ENCODE measurements at regions not wholly inside any gene's neighbourhood (a gene's known extent, or its start where the extent isn't known, plus 50 kb on each side); places are given as distances from the start of the nearest gene placed in this dataset.

DNA sequence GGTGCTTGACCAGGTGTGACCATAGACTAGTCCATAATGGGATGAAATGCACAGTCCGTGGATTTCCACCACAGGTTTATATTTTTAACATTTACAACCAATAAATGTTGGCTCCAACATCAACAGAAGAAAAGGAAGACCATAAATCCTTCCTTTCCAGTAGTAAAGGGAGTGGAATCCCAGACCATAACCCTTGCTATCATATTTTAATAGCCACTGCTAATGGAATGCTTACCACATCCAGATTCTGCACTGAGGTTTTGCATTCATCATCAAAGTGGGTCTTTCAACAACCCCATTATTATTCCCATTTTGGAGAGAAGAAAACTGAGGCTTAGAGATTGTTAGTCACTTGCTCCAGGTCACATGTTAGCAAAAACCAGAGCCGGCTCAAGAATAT lies 106.7 kb downstream of the FOXL1 start:
- no peak for TF ChIP-seq EZH2 (IDR thresholded peaks at IDR 0.05; ENCODE audit: borderline replicate concordance)
- TF ChIP-seq CTCF (IDR thresholded peaks at IDR 0.05; ENCODE audit: poor library complexity), result no peak
- TF ChIP-seq EZH2phosphoT487 (IDR thresholded peaks at IDR 0.05; ENCODE audit: low read depth, severe bottlenecking, unreplicated experiment), result no peak
- Histone ChIP-seq H3K79me2 (no peaks in the 10 kb centered on the region), H3K4me1 (ENCODE audit: insufficient read depth) (no peaks in the 10 kb centered on the region), H4K20me1 (ENCODE audit: insufficient read depth, poor library complexity, severe bottlenecking) (no peaks in the 10 kb centered on the region), H2AFZ (no peak overlapping the region), H3K4me2 (no peak overlapping the region), H3K9me3 (ENCODE audit: low read depth) (no peaks in the 10 kb centered on the region), H3K4me3 (no peak overlapping the region), H3K27ac (no peak overlapping the region), H3K36me3 (replicated peaks; ENCODE audit: insufficient read depth, low read depth) (no peaks in the 10 kb centered on the region), H3K27me3 (peaks cover 5% of the 10 kb centered on the region), H3K9me2 (replicated peaks; ENCODE audit: insufficient read depth) (no peaks in the 10 kb centered on the region)
- WGBS (ENCODE audit: low lambda C conversion rate, missing lambda C conversion rate), result 63% methylated on average over 2 of the region's 2 CpGs
- DNase-seq (ENCODE audit: low spot score), result no peak

GRCh38 chr16:86690970-86691369 lies 112.6 kb downstream of the FOXL1 start:
- Histone ChIP-seq H3K27ac (no peak overlapping the region), H2AFZ (no peak overlapping the region), H3K4me3 (no peak overlapping the region), H3K36me3 (replicated peaks; ENCODE audit: insufficient read depth, low read depth) (no peaks in the 10 kb centered on the region), H3K4me2 (no peak overlapping the region), H3K9me2 (replicated peaks; ENCODE audit: insufficient read depth) (no peaks in the 10 kb centered on the region), H4K20me1 (ENCODE audit: insufficient read depth, poor library complexity, severe bottlenecking) (no peaks in the 10 kb centered on the region), H3K4me1 (ENCODE audit: insufficient read depth) (no peaks in the 10 kb centered on the region), H3K27me3 (peaks cover 14% of the 10 kb centered on the region), H3K79me2 (no peaks in the 10 kb centered on the region), H3K9me3 (ENCODE audit: low read depth) (no peaks in the 10 kb centered on the region)
- TF ChIP-seq EZH2phosphoT487 (IDR thresholded peaks at IDR 0.05; ENCODE audit: low read depth, severe bottlenecking, unreplicated experiment) (no peak), EZH2 (IDR thresholded peaks at IDR 0.05; ENCODE audit: borderline replicate concordance) (no peak), CTCF (IDR thresholded peaks at IDR 0.05; ENCODE audit: poor library complexity) (no peak)
- no peak for DNase-seq (ENCODE audit: low spot score)
- 85% methylated on average over 5 of the region's 5 CpGs for WGBS (ENCODE audit: low lambda C conversion rate, missing lambda C conversion rate)

- Histone ChIP-seq H2AFZ (no peak overlapping the region), H3K4me3 (no peak overlapping the region), H3K9me2 (replicated peaks; ENCODE audit: insufficient read depth) (no peaks in the 10 kb centered on the region), H3K27ac (no peak overlapping the region), H3K36me3 (replicated peaks; ENCODE audit: insufficient read depth, low read depth) (no peaks in the 10 kb centered on the region), H3K4me2 (no peak overlapping the region), H3K4me1 (ENCODE audit: insufficient read depth) (no peaks in the 10 kb centered on the region), H3K9me3 (ENCODE audit: low read depth) (no peaks in the 10 kb centered on the region), H3K79me2 (no peaks in the 10 kb centered on the region), H3K27me3 (peaks cover 14% of the 10 kb centered on the region), H4K20me1 (ENCODE audit: insufficient read depth, poor library complexity, severe bottlenecking) (no peaks in the 10 kb centered on the region)
- 75% methylated on average over 10 of the region's 10 CpGs for WGBS (ENCODE audit: low lambda C conversion rate, missing lambda C conversion rate)
- no peak for DNase-seq (ENCODE audit: low spot score)
- TF ChIP-seq CTCF (IDR thresholded peaks at IDR 0.05; ENCODE audit: poor library complexity), result no peak
- no peak for TF ChIP-seq EZH2 (IDR thresholded peaks at IDR 0.05; ENCODE audit: borderline replicate concordance)
- TF ChIP-seq EZH2phosphoT487 (IDR thresholded peaks at IDR 0.05; ENCODE audit: low read depth, severe bottlenecking, unreplicated experiment), result no peak
Observed at GRCh38 chr16:86692426-86692825, 114.1 kb downstream of the FOXL1 start.

DNA sequence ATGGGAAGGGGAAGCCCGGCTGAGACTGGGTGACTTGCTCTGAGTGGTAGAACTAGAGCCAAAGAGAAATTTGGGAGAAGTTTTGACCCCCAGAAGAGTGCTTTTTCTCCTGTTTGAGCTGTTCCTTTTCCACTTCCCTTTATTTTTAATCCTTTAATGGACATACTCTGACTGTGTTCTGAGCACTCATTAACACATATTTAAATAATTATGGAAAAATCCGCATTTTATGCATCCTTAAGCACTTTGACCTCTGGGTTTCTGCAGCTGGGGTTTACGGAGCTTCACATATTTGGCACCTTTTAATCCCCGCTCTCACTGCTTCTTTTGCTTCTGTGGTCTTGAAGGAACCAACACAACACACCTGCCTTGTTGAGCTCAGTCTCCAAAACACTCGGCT lies 114.7 kb downstream of the FOXL1 start:
- Histone ChIP-seq H3K4me3 (no peak overlapping the region), H3K27ac (no peak overlapping the region), H3K4me2 (no peak overlapping the region), H3K9me3 (ENCODE audit: low read depth) (no peaks in the 10 kb centered on the region), H3K9me2 (replicated peaks; ENCODE audit: insufficient read depth) (no peaks in the 10 kb centered on the region), H3K4me1 (ENCODE audit: insufficient read depth) (no peaks in the 10 kb centered on the region), H3K27me3 (peaks cover 14% of the 10 kb centered on the region), H3K36me3 (replicated peaks; ENCODE audit: insufficient read depth, low read depth) (no peaks in the 10 kb centered on the region), H3K79me2 (no peaks in the 10 kb centered on the region), H2AFZ (no peak overlapping the region), H4K20me1 (ENCODE audit: insufficient read depth, poor library complexity, severe bottlenecking) (no peaks in the 10 kb centered on the region)
- no peak for DNase-seq (ENCODE audit: low spot score)
- TF ChIP-seq EZH2 (IDR thresholded peaks at IDR 0.05; ENCODE audit: borderline replicate concordance), result no peak
- no peak for TF ChIP-seq CTCF (IDR thresholded peaks at IDR 0.05; ENCODE audit: poor library complexity)
- no peak for TF ChIP-seq EZH2phosphoT487 (IDR thresholded peaks at IDR 0.05; ENCODE audit: low read depth, severe bottlenecking, unreplicated experiment)
- 75% methylated on average over 5 of the region's 5 CpGs for WGBS (ENCODE audit: low lambda C conversion rate, missing lambda C conversion rate)

All from hepatocyte (in vitro differentiated cells).